HCT116 (cell line): ENCODE measurements at regions not wholly inside any gene's neighbourhood (a gene's known extent, or its start where the extent isn't known, plus 50 kb on each side); places are given as distances from the start of the nearest gene placed in this dataset.

ENCODE experiments used
- CBX3 ChIP-seq: IDR thresholded peaks from 2 replicates; pipeline ENCODE4 v1.6.1; 2012; ENCODE audit warnings: low read depth
- CEBPB ChIP-seq: IDR thresholded peaks from 2 replicates; pipeline ENCODE4 v1.6.1; 2012; ENCODE audit warnings: low read depth
- EGR1 ChIP-seq: IDR thresholded peaks from 2 replicates; pipeline ENCODE4 v1.6.1; 2012; ENCODE audit warnings: low read depth
- EZH2phosphoT487 ChIP-seq: fragments of 200-600 bp; IDR thresholded peaks from 2 replicates; pipeline ENCODE4 v1.6.1; 2018; ENCODE audit warnings: antibody characterized with exemption, borderline replicate concordance
- MAX ChIP-seq: IDR thresholded peaks from 2 replicates; pipeline ENCODE4 v1.6.1; 2012
- POLR2A ChIP-seq: IDR thresholded peaks from 2 replicates; pipeline ENCODE4 v1.7.0; 2011; ENCODE audit warnings: borderline replicate concordance; ENCODE audit not compliant: insufficient read depth, insufficient read length; ENCODE audit errors: extremely low read depth
- POLR2AphosphoS5 ChIP-seq: IDR thresholded peaks from 2 replicates; pipeline ENCODE4 v1.6.1; 2011; ENCODE audit warnings: mild to moderate bottlenecking, low read depth, low read length, moderate library complexity
- SIN3A ChIP-seq: IDR thresholded peaks from 2 replicates; pipeline ENCODE4 v1.6.1; 2012; ENCODE audit warnings: low read depth
- TCF7L2 ChIP-seq: IDR thresholded peaks from 2 replicates; pipeline ENCODE4 v1.7.0; 2011; ENCODE audit warnings: borderline replicate concordance, inconsistent platforms; ENCODE audit not compliant: insufficient read depth, insufficient read length; ENCODE audit errors: extremely low read depth
- TF ChIP-seq, protein P1 (sequence below), 3 experiments: fragments of 200-600 bp in 1 of 3; sonication (generic) in 1 of 3; IDR thresholded peaks in 2 of 3; conservative IDR thresholded peaks in 1 of 3; 2 replicates each; pipeline ENCODE4 v1.5.1; 2012 to 2017; ENCODE audit warnings: low read depth in 2 of 3, low read length in 2 of 3, antibody characterized with exemption in 1 of 3, borderline replicate concordance in 1 of 3, control low read depth in 1 of 3, mild to moderate bottlenecking in 1 of 3, mixed read lengths in 1 of 3, mixed run types in 1 of 3, moderate library complexity in 1 of 3; ENCODE audit not compliant: insufficient read depth in 1 of 3

DNA sequence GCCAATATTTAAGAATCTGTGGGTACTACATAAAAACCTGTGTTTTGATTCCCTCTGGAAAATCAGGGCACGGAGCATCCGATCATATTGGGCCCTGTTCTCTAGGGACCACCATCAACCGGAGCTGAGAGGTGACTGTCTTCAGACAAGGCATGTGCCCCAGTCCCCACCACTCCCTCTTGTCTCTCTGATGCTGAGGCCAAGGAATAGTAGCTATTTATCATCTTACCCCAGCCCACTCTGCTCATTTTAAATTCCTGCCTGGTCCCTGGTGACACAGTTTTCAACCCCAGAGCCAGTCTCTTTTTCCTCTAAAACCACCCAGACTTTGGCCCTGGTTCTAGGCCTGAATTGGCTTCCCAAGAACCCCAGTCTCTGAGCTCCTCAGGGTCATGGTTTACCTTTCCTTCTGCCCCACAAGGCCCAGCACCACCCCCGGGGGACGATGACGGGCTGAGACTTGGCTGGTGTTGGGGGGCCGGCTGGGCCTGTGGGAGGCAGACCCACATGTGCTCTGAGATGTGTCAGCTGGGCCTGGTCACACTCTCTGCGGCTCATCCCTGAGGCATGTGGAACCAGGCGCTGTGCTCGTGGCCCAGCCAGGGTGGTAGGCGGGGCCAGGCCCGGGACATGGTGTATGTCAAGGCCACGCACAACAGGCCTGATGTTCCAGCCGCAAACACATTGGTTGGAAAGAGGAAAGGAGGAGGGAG is 114.4 kb downstream of the CEBPB start:
- TF ChIP-seq TCF7L2 = no peak
- no peak for TF ChIP-seq MAX
- no peak for TF ChIP-seq POLR2AphosphoS5
- TF ChIP-seq, protein P1, sequence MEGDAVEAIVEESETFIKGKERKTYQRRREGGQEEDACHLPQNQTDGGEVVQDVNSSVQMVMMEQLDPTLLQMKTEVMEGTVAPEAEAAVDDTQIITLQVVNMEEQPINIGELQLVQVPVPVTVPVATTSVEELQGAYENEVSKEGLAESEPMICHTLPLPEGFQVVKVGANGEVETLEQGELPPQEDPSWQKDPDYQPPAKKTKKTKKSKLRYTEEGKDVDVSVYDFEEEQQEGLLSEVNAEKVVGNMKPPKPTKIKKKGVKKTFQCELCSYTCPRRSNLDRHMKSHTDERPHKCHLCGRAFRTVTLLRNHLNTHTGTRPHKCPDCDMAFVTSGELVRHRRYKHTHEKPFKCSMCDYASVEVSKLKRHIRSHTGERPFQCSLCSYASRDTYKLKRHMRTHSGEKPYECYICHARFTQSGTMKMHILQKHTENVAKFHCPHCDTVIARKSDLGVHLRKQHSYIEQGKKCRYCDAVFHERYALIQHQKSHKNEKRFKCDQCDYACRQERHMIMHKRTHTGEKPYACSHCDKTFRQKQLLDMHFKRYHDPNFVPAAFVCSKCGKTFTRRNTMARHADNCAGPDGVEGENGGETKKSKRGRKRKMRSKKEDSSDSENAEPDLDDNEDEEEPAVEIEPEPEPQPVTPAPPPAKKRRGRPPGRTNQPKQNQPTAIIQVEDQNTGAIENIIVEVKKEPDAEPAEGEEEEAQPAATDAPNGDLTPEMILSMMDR (IDR thresholded peaks at IDR 0.05 in 2 of 3, conservative IDR thresholded peaks at IDR 0.05 in 1 of 3; ENCODE audit: borderline replicate concordance in 1 of 3, insufficient read depth in 1 of 3, low read depth in 2 of 3, low read length in 2 of 3) = no peak
- TF ChIP-seq EGR1 = no peak
- no peak for TF ChIP-seq POLR2A
- no peak for TF ChIP-seq CBX3
- TF ChIP-seq CEBPB = no peak
- TF ChIP-seq SIN3A = no peak
- TF ChIP-seq EZH2phosphoT487 = no peak
